ENCODE measurements at regions not wholly inside any gene's neighbourhood (a gene's known extent, or its start where the extent isn't known, plus 50 kb on each side); places are given as distances from the start of the nearest gene placed in this dataset.
"Not testable (repeated sequence)": the region's sequence is repeated elsewhere in the genome, so short reads cannot be mapped to it uniquely, and the experiment has no call there.

GRCh38 chr2:3899536-3900155 lies 196.3 kb downstream of the DCDC2C start:
- Histone ChIP-seq H3K36me3 (ENCODE audit: low read depth) (no peaks in the 10 kb centered on the region), H3K4me3 (no peak overlapping the region), H3K4me1 (ENCODE audit: low read depth) (no peaks in the 10 kb centered on the region), H3K9me3 (peaks cover 49% of the 10 kb centered on the region)
- DNase-seq = no peak
- TF ChIP-seq CTCF (IDR thresholded peaks at IDR 0.05) = no peak
- intact Hi-C loops (cut with DNase I, micrococcal nuclease) = no loop called here
- ATAC-seq = no peak

- H3K4me3 ChIP-seq = no peak overlapping the region
- no peaks in the 10 kb centered on the region for H3K4me1 ChIP-seq (ENCODE audit: low read depth)
- no peak for ATAC-seq
- peaks cover 52% of the 10 kb centered on the region for H3K9me3 ChIP-seq
- TF ChIP-seq CTCF (IDR thresholded peaks at IDR 0.05) = no peak
- DNase-seq = no peak
- intact Hi-C loops (cut with DNase I, micrococcal nuclease) = no loop called here
- no peaks in the 10 kb centered on the region for H3K36me3 ChIP-seq (ENCODE audit: low read depth)
Observed at GRCh38 chr2:3902131-3902530, 198.8 kb downstream of the DCDC2C start.

DNA sequence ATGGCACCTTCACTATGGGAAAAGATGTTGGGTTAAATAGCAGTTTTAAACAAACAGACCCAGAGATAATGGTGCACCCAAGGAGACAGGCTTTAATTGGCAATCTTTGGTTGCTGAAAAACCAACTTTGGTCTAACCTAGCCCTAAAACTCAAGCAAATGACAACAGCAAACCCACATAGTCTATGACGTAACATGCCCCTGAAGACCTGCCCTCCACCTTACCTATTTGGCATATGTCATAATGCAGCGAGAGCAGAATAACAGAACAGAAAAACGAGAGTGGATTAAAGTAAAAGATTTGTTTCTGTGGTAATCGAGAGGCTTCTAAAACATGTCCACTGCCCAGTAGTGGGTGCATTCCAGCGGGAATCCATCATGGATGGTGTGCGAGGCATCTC lies 200.7 kb downstream of the DCDC2C start:
- Histone ChIP-seq H3K4me3 (no peak overlapping the region), H3K9me3 (peaks cover 62% of the 10 kb centered on the region), H3K36me3 (ENCODE audit: low read depth) (no peaks in the 10 kb centered on the region), H3K4me1 (ENCODE audit: low read depth) (no peaks in the 10 kb centered on the region)
- ATAC-seq (no peak), DNase-seq (no peak)
- no peak for TF ChIP-seq CTCF (IDR thresholded peaks at IDR 0.05)
- intact Hi-C loops (cut with DNase I, micrococcal nuclease) = no loop called here

DNA sequence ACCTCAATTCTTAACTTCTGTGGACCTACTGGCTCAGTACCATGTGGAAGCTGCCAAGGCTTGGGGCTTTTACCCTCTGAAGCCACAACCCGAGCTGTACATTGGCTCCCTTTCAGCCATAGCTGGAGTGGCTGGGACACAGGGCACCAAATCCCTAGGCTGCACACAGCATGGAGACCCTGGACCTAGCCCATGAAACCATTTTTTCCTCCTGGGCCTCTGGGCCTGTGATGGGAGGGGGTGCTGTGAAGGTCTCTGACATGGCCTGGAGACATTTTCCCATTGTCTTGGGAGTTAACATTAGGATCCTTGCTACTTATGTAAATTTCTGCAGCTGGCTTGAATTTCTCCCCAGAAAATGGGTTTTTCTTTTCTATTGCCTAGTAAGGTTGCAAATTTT lies 205.1 kb downstream of the DCDC2C start:
- H3K4me1 ChIP-seq (ENCODE audit: low read depth) = not testable (repeated sequence)

DNA sequence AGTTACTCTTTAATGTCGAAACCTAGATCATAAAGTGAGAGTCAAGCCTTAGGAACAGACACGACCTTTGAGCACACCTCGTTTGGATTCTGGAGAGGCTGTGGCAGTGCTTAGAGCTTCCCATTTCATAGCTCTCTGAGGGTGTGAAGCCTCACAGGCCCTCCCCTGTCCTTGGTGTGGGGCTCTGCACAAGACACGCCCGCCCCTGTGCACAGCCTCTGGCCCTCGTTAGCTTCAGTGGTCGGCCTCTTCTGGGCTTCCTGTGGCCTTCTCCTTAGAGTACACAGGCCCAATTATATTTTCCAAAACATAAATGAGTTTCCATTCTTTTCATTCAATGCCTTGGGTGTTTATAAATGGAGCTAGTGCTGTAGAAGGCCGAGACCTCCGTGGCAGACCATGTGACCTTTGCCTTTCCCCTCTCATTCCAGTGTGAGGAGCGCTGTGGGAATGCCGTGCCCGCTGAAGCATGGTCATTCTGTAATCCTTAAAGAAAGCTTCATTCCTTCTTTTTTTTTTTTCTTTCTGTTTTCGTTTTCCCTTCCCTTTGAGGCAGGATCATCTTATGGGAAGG lies 208.6 kb downstream of the DCDC2C start:
- no peaks in the 10 kb centered on the region for H3K36me3 ChIP-seq (ENCODE audit: low read depth)
- peaks cover 60% of the 10 kb centered on the region for H3K9me3 ChIP-seq
- TF ChIP-seq CTCF (IDR thresholded peaks at IDR 0.05) = no peak
- intact Hi-C loops (cut with DNase I, micrococcal nuclease) = no loop called here
- no peaks in the 10 kb centered on the region for H3K4me1 ChIP-seq (ENCODE audit: low read depth)
- DNase-seq (no peak), ATAC-seq (no peak)
- H3K4me3 ChIP-seq = no peak overlapping the region

More for the DNA sequence above, 205.1 kb downstream of the DCDC2C start:
- H3K4me3 ChIP-seq; DNase-seq; ATAC-seq; H3K36me3 ChIP-seq (ENCODE audit: low read depth); intact Hi-C loops (cut with DNase I, micrococcal nuclease): not testable (repeated sequence)
- peaks cover 65% of the 10 kb centered on the region for H3K9me3 ChIP-seq

- Histone ChIP-seq H3K4me3 (no peak overlapping the region), H3K4me1 (ENCODE audit: low read depth) (no peaks in the 10 kb centered on the region), H3K36me3 (ENCODE audit: low read depth) (no peaks in the 10 kb centered on the region), H3K9me3 (peaks cover 57% of the 10 kb centered on the region)
- ATAC-seq (no peak), DNase-seq (no peak)
- intact Hi-C loops (cut with DNase I, micrococcal nuclease) = no loop called here
- no peak for TF ChIP-seq CTCF (IDR thresholded peaks at IDR 0.05)
Observed at GRCh38 chr2:3913166-3913565, 209.8 kb downstream of the DCDC2C start.
